ENCODE measurements at regions not wholly inside any gene's neighbourhood (a gene's known extent, or its start where the extent isn't known, plus 50 kb on each side); places are given as distances from the start of the nearest gene placed in this dataset.
A peak's percentile ranks its signal among the peaks of the same experiment; 100 is the strongest.

GRCh38 chr10:33074443-33074842, 116.4 kb upstream of the ITGB1 start:
- Mint-ChIP-seq H3K9me3 (ENCODE audit: unreplicated experiment) (peaks cover 4% of the 10 kb centered on the region), H3K27me3 (ENCODE audit: insufficient read depth, unreplicated experiment) (no peaks in the 10 kb centered on the region), H3K36me3 (ENCODE audit: insufficient read depth, unreplicated experiment) (no peaks in the 10 kb centered on the region), H3K4me1 (ENCODE audit: insufficient read depth, unreplicated experiment) (peaks cover 1% of the 10 kb centered on the region), H3K4me3 (ENCODE audit: unreplicated experiment) (no peak overlapping the region), H3K27ac (ENCODE audit: low read depth, unreplicated experiment) (no peak overlapping the region)
- TF ChIP-seq CTCF (IDR thresholded peaks at IDR 0.05; ENCODE audit: unreplicated experiment), result no peak
- intact Hi-C loops (cut with micrococcal nuclease), result no loop called here
- BruUV-seq (replicated peaks), result no TSS peak
- ChIA-PET CTCF (no interaction called here), POLR2A (no interaction called here)
- DNase-seq (ENCODE audit: unreplicated experiment), result no peak

GRCh38 chr10:33073641-33074415, 115.8 kb upstream of the ITGB1 start:
- intact Hi-C loops (cut with micrococcal nuclease), result no loop called here
- Mint-ChIP-seq H3K4me3 (ENCODE audit: unreplicated experiment) (no peak overlapping the region), H3K9me3 (ENCODE audit: unreplicated experiment) (peaks cover 7% of the 10 kb centered on the region), H3K27me3 (ENCODE audit: insufficient read depth, unreplicated experiment) (no peaks in the 10 kb centered on the region), H3K27ac (ENCODE audit: low read depth, unreplicated experiment) (no peak overlapping the region), H3K4me1 (ENCODE audit: insufficient read depth, unreplicated experiment) (no peaks in the 10 kb centered on the region), H3K36me3 (ENCODE audit: insufficient read depth, unreplicated experiment) (no peaks in the 10 kb centered on the region)
- peak; percentile 9 for DNase-seq (ENCODE audit: unreplicated experiment)
- TF ChIP-seq CTCF (IDR thresholded peaks at IDR 0.05; ENCODE audit: unreplicated experiment), result no peak
- ChIA-PET CTCF (no interaction called here), POLR2A (interaction anchor here (1.0 kb wide), 1 partner anchor 17 kb away, joined by 3 read pairs; no protein-coding TSS in a partner anchor)
- BruUV-seq (replicated peaks), result no TSS peak

- POLR2A ChIA-PET, result no interaction called here
- TF ChIP-seq CTCF (IDR thresholded peaks at IDR 0.05; ENCODE audit: unreplicated experiment), result no peak
- CTCF ChIA-PET, result no interaction called here
- H3K27ac Mint-ChIP-seq (ENCODE audit: low read depth, unreplicated experiment), result no peak overlapping the region
- H3K4me1 Mint-ChIP-seq (ENCODE audit: insufficient read depth, unreplicated experiment), result peaks cover under 1% of the 10 kb centered on the region
- BruUV-seq (replicated peaks), result no TSS peak
- intact Hi-C loops (cut with micrococcal nuclease), result no loop called here
- no peak overlapping the region for H3K4me3 Mint-ChIP-seq (ENCODE audit: unreplicated experiment)
- H3K36me3 Mint-ChIP-seq (ENCODE audit: insufficient read depth, unreplicated experiment), result no peaks in the 10 kb centered on the region
- H3K9me3 Mint-ChIP-seq (ENCODE audit: unreplicated experiment), result peaks cover 7% of the 10 kb centered on the region
- no peak for DNase-seq (ENCODE audit: unreplicated experiment)
- H3K27me3 Mint-ChIP-seq (ENCODE audit: insufficient read depth, unreplicated experiment), result no peaks in the 10 kb centered on the region
These were observed 113.8 kb upstream of the ITGB1 start for GRCh38 chr10:33071857-33072256.

GRCh38 chr10:33070101-33070500, 112.1 kb upstream of the ITGB1 start:
- Mint-ChIP-seq H3K4me1 (ENCODE audit: insufficient read depth, unreplicated experiment) (peaks cover 5% of the 10 kb centered on the region), H3K9me3 (ENCODE audit: unreplicated experiment) (peaks cover 7% of the 10 kb centered on the region), H3K4me3 (ENCODE audit: unreplicated experiment) (no peak overlapping the region), H3K27me3 (ENCODE audit: insufficient read depth, unreplicated experiment) (no peaks in the 10 kb centered on the region), H3K36me3 (ENCODE audit: insufficient read depth, unreplicated experiment) (no peaks in the 10 kb centered on the region), H3K27ac (ENCODE audit: low read depth, unreplicated experiment) (no peak overlapping the region)
- ChIA-PET CTCF (no interaction called here), POLR2A (no interaction called here)
- BruUV-seq (replicated peaks), result no TSS peak
- no peak for TF ChIP-seq CTCF (IDR thresholded peaks at IDR 0.05; ENCODE audit: unreplicated experiment)
- intact Hi-C loops (cut with micrococcal nuclease), result no loop called here
- DNase-seq (ENCODE audit: unreplicated experiment), result no peak

Data from MCF 10A (cell line).